GM18499 (cell line): ENCODE measurements at regions not wholly inside any gene's neighbourhood (a gene's known extent, or its start where the extent isn't known, plus 50 kb on each side); places are given as distances from the start of the nearest gene placed in this dataset.
A peak's percentile ranks its signal among the peaks of the same experiment; 100 is the strongest.

Experiments
- ATAC-seq: cut with Tn5 transposase; IDR thresholded peaks from one replicate; pipeline ENCODE4 v1.9.1; 2021; ENCODE audit warnings: moderate number of reproducible peaks; ENCODE audit not compliant: insufficient read depth, unreplicated experiment

- ATAC-seq, result no peak
Observed at GRCh38 chr20:6626805-6627204, 140.7 kb upstream of the BMP2 start.

GRCh38 chr20:6623989-6624388 is 143.5 kb upstream of the BMP2 start:
- peak; percentile 79 for ATAC-seq

GRCh38 chr20:6622041-6622440 is 145.4 kb upstream of the BMP2 start:
- no peak for ATAC-seq

- no peak for ATAC-seq
Observed at GRCh38 chr20:6618051-6618450, 149.4 kb upstream of the BMP2 start.

GRCh38 chr20:6616421-6616820 is 151.1 kb upstream of the BMP2 start:
- ATAC-seq, result no peak

GRCh38 chr20:6614836-6615235 is 152.7 kb upstream of the BMP2 start:
- no peak for ATAC-seq

GRCh38 chr20:6613280-6613861 is 154.1 kb upstream of the BMP2 start:
- no peak for ATAC-seq

- ATAC-seq, result no peak
Observed at GRCh38 chr20:6612606-6612923, 154.9 kb upstream of the BMP2 start.

GRCh38 chr20:6611911-6612605 is 155.4 kb upstream of the BMP2 start:
- no peak for ATAC-seq

- no peak for ATAC-seq
Observed at GRCh38 chr20:6606651-6607050, 160.8 kb upstream of the BMP2 start.

GRCh38 chr20:6605055-6605935 is 162.2 kb upstream of the BMP2 start:
- ATAC-seq, result no peak

- no peak for ATAC-seq
Observed at GRCh38 chr20:6604179-6604578, 163.3 kb upstream of the BMP2 start.

GRCh38 chr20:6599876-6600735 is 167.4 kb upstream of the BMP2 start:
- no peak for ATAC-seq

GRCh38 chr20:6595704-6596103 is 171.8 kb upstream of the BMP2 start:
- no peak for ATAC-seq

- no peak for ATAC-seq
Observed at GRCh38 chr20:6590891-6591637, 176.4 kb upstream of the BMP2 start.

GRCh38 chr20:6588296-6588695 is 179.2 kb upstream of the BMP2 start:
- no peak for ATAC-seq

GRCh38 chr20:6583134-6583738 is 184.2 kb upstream of the BMP2 start:
- ATAC-seq, result no peak

GRCh38 chr20:6582449-6582848 is 185.0 kb upstream of the BMP2 start:
- ATAC-seq, result no peak

GRCh38 chr20:6580486-6580885 is 187.0 kb upstream of the BMP2 start:
- no peak for ATAC-seq
